HG03575 (cell line): ENCODE measurements at regions not wholly inside any gene's neighbourhood (a gene's known extent, or its start where the extent isn't known, plus 50 kb on each side); places are given as distances from the start of the nearest gene placed in this dataset.

Experiments
- ATAC-seq: cut with Tn5 transposase; IDR thresholded peaks from one replicate; pipeline ENCODE4 v1.9.1; 2021; ENCODE audit not compliant: unreplicated experiment, insufficient number of reproducible peaks, low FRiP score; ENCODE audit errors: extremely low read depth

GRCh38 chr9:109718861-109719260 lies 61.1 kb upstream of the PALM2AKAP2 start:
- ATAC-seq = no peak

GRCh38 chr9:109721001-109721400 lies 59.0 kb upstream of the PALM2AKAP2 start:
- ATAC-seq = no peak

- no peak for ATAC-seq
Observed at GRCh38 chr9:109722007-109722406, 58.0 kb upstream of the PALM2AKAP2 start.

GRCh38 chr9:109723781-109724180 lies 56.2 kb upstream of the PALM2AKAP2 start:
- no peak for ATAC-seq

- no peak for ATAC-seq
Observed at GRCh38 chr9:109725460-109725859, 54.5 kb upstream of the PALM2AKAP2 start.

- no peak for ATAC-seq
Observed at GRCh38 chr9:109726119-109726518, 53.9 kb upstream of the PALM2AKAP2 start.

GRCh38 chr9:109728686-109729300 lies 51.2 kb upstream of the PALM2AKAP2 start:
- no peak for ATAC-seq

- no peak for ATAC-seq
Observed at GRCh38 chr9:109729513-109729912, 50.5 kb upstream of the PALM2AKAP2 start.
